ENCODE measurements at regions not wholly inside any gene's neighbourhood (a gene's known extent, or its start where the extent isn't known, plus 50 kb on each side); places are given as distances from the start of the nearest gene placed in this dataset.

- intact Hi-C loops (cut with micrococcal nuclease; ENCODE audit: unreplicated experiment), result no loop called here
Observed at GRCh38 chr5:8288897-8289516, 420.1 kb downstream of the MTRR start.

More at GRCh38 chr5:8288897-8289516, 420.1 kb downstream of the MTRR start:
- no peaks in the 10 kb centered on the region for H4K20me1 ChIP-seq (ENCODE audit: insufficient read depth, low read length)
- in situ Hi-C loops (cut with HindIII; ENCODE audit: extremely low pct_ligation_motif_present, low pct_unique_long_range_greater_than_20kb), result no loop called here
- no peaks in the 10 kb centered on the region for H3K27me3 ChIP-seq (ENCODE audit: control insufficient read depth in 1 of 2, insufficient read depth in 2 of 2, low read length in 2 of 2)
- H3K27ac ChIP-seq (ENCODE audit: extremely low read length, insufficient read depth, low read length), result no peak overlapping the region
- no peak for TF ChIP-seq SYNCRIP (IDR thresholded peaks at IDR 0.05; ENCODE audit: insufficient read depth, low read depth, low read length)
- no peak for TF ChIP-seq ZNF607 (CRISPR knock-in tag; IDR thresholded peaks at IDR 0.05; ENCODE audit: borderline replicate concordance)
- TF ChIP-seq STAT5B (CRISPR knock-in tag; IDR thresholded peaks at IDR 0.05), result no peak
- no peak for TF ChIP-seq CTCF (CRISPR knock-in tag; IDR thresholded peaks at IDR 0.05)
- TF ChIP-seq RFXAP (CRISPR knock-in tag; IDR thresholded peaks at IDR 0.05; ENCODE audit: borderline replicate concordance), result no peak
- TF ChIP-seq ZNF317 (CRISPR knock-in tag; IDR thresholded peaks at IDR 0.05), result no peak
- TF ChIP-seq MEIS1 (CRISPR knock-in tag; IDR thresholded peaks at IDR 0.05; ENCODE audit: borderline replicate concordance), result no peak
- TF ChIP-seq NFKBIZ (CRISPR knock-in tag; IDR thresholded peaks at IDR 0.05), result no peak
- H3K4me3 ChIP-seq (replicated peaks in 1 of 3; ENCODE audit: insufficient read depth in 1 of 3, low read depth in 2 of 3, low read length in 3 of 3), result no peak overlapping the region
- DNase-seq (ENCODE audit: low spot score) (no peak), FAIRE-seq (no peak), ATAC-seq (no peak)
- H2AFZ ChIP-seq (ENCODE audit: low read length), result no peak overlapping the region
- WGBS (ENCODE audit: low lambda C conversion rate), result 6% methylated on average over 5 of the region's 6 CpGs
- no peaks in the 10 kb centered on the region for H3K79me2 ChIP-seq (ENCODE audit: insufficient read depth, low read length)
- peaks cover 28% of the 10 kb centered on the region for H3K9me3 ChIP-seq (ENCODE audit: low read length)
- ChIA-PET CTCF (ENCODE audit: low intra/inter-chr PET ratio, low total read pairs) (no interaction called here), POLR2A (no interaction called here)
- no peaks in the 10 kb centered on the region for H3K4me1 ChIP-seq (ENCODE audit: insufficient read depth, low read length)
- H3K9ac ChIP-seq (ENCODE audit: insufficient read depth, low read depth, low read length), result no peak overlapping the region
- H3K4me2 ChIP-seq (ENCODE audit: low read depth, low read length), result no peak overlapping the region
- no peaks in the 10 kb centered on the region for H3K36me3 ChIP-seq (replicated peaks in 1 of 2; ENCODE audit: control insufficient read depth in 1 of 2, insufficient read depth in 2 of 2, low read length in 2 of 2)
- BruUV-seq (replicated peaks), result no TSS peak
